C1 segment of cervical spinal cord (tissue), 14 donors: ENCODE measurements at regions not wholly inside any gene's neighbourhood (a gene's known extent, or its start where the extent isn't known, plus 50 kb on each side); places are given as distances from the start of the nearest gene placed in this dataset.
"Not testable (repeated sequence)": the region's sequence is repeated elsewhere in the genome, so short reads cannot be mapped to it uniquely, and the experiment has no call there.

Source experiments
- DNase-seq, 14 donors: peaks; one replicate each; lab custom pipeline; 2025; lab: John Stamatoyannopoulos, UW

DNA sequence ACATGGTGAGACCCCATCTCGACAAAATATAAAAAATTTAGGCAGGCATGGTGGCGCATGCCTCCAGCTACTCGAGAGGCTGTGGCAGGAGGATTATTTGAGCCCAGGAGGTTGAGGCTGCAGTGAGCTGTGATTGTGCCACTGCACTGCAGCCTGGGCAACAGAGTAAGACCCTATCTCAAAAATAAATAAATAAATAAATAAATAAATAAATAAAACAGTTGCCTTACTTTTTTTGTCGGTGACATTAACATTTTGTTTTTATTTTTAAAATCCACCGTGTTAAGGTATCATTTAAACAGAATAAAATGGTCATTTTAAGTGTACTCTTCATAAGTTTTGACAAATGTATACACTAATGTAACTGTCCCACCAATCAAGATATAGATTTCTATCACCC, 57.0 kb downstream of the RASL11A start:
- no peak for DNase-seq

DNA sequence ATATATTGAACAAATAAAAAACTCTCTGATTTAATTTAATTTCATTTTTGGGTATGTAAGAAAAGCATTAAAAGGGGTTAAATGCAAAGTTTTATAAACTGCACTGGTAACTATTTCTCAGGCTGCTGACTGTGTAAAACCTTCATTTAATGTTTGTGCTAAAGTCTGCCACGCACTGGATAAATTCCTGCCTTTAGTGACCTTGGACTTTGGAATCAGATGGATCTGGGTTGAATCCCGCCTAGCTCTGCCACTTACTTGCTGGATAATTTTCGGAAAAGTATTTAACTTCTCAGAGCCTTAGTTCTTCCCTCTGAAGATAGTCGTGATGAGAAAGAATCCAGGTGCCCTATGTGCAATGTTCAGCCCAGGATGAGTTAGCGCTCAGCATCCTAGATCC, 58.6 kb downstream of the RASL11A start:
- no peak for DNase-seq

DNA sequence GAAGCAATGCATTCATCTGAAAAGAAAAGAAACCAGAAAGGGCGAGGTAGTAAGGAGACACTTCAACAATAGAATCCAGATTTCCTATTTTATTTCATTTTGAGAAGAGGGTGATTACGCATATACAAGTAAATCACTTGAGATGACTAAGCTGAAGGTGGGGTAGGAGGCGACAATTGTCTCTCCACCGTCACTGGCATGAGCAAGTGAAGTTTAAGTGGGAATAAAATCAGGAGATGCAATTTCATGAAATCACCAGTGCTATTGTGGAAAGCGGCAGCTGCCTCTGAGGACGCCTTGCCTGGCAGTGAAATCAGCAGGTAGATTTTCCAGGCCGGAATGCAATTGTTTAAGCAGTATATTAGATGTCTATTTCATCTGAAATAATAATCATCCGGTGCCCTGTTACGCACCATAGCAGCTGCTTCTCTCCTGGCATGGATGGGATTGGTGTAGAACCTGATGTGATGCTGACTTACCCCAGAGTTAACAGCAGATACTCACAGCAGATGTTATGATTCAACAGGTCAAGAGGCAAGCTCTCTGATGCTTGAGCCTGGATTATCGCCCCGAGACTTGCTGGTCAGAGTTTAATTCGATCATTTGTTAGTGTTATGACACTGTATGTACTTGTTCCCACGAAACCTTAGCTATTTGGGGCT, 64.3 kb downstream of the RASL11A start:
- no peak for DNase-seq

DNA sequence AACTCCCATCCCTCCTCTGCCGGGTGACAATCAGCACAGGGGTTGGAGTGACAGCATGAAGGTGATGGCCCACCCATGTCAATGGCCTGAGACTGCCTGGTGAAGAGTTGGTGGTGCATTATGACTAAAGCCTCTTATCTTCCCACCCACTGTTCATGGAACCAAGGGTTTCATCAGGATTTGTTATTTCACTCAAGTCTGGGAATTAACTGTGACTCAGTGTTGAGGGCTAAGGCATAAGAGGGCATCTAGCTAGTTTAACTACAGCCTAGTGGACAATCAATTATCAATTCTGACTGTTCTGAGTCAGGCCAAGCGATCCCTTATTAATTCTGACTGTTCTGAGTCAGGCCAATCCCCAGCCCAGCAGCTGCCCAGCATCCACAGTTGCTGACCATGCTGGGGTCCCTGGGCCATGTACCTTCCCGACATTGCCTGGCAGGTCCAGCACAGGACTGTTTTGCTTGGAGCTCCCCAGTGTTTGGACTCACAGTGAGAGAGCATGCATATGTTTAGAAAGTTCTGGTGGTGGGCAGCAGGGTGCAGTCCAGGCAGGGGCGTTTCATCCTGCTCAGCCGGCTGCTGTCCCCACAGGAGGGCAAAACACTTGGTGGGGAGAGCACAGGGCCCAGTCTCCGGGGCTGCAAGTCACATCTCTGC, 65.5 kb downstream of the RASL11A start:
- no peak for DNase-seq

DNA sequence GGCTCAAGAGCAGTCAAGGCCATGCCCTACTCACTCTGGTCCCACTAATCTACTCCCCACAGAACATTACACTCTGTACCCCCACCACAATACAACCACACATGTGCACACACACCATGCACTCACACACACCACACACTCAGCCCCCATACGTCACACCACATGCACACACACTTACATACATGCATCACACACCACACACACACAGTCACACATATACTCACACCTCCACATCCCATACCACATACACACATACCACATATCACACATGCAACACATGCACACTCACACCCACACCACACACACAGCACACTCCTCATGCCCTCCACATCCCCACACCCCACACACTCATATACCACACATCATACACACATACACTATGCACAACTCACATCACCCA, 67.6 kb downstream of the RASL11A start:
- no peak for DNase-seq

GRCh38 chr13:27338816-27339215, 68.2 kb downstream of the RASL11A start:
- no peak for DNase-seq

- DNase-seq, result no peak
Measured at GRCh38 chr13:27339299-27339698, 68.7 kb downstream of the RASL11A start.

GRCh38 chr13:27341616-27342015, 71.0 kb downstream of the RASL11A start:
- no peak for DNase-seq

GRCh38 chr13:27347211-27347772, 76.7 kb downstream of the RASL11A start:
- no peak for DNase-seq

GRCh38 chr13:27348461-27348860, 76.0 kb upstream of the GTF3A start:
- DNase-seq, result no peak

- DNase-seq, result no peak
Measured at GRCh38 chr13:27349458-27349857, 75.0 kb upstream of the GTF3A start.

DNA sequence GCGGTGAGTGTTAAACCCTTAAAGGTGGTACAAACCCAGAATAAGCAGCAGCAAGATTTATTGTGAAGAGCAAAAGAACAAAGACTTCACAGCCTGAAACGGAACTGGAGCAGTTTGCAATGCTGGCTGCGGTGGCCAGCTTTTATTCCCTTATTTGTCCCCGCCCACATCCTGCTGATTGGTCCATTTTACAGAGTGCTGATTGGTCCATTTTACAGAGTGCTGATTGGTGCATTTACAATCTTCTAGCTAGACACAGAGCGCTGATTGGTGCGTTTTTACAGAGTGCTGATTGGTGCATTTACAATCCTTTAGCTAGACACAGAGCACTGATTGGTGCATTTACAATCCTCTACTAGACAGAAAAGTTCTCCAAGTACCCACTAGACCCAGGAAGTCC, 73.6 kb upstream of the GTF3A start:
- DNase-seq, result not testable (repeated sequence)

DNA sequence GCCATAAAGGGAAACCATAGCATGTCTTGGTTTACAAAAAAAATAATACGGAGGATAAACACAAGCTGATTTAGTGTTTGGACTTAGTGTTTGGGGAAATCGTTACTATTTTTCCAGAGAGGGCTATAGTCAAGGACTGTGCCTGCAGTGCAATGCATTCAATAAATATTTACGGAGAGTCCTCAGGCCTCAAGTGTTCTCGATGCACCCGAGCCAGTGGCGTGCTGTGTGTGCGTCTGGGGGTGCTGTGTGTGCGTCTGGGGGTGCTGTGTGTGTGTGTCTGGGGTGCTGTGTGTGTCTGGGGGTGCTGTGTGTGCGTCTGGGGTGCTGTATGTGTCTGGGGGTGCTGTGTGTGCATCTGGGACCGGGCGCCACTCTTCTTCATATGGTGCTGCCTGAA, 71.7 kb upstream of the GTF3A start:
- DNase-seq, result no peak

DNA sequence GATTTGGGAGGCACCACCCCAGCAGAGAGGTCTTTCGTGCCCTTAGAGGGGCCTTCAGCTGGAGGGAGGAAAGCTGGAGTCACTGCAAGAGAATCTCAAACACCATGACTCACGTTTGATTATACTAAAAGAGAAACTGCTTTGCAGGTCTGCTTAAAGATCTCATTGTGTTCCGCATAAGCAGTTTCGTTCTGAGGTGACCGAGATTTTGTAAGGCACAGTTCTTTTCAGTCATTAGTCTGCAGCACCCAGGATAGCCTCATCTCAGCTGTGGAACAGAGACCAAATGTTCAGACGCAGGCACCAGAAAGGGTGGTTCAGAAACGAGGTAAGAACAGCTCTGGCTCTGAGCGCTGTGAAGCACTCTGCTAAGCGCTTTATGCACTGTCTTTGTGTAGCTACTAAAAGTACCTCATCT, 71.2 kb upstream of the GTF3A start:
- peak in 5 of 14 donors; percentile 14 to 55 (median 40) for DNase-seq

DNA sequence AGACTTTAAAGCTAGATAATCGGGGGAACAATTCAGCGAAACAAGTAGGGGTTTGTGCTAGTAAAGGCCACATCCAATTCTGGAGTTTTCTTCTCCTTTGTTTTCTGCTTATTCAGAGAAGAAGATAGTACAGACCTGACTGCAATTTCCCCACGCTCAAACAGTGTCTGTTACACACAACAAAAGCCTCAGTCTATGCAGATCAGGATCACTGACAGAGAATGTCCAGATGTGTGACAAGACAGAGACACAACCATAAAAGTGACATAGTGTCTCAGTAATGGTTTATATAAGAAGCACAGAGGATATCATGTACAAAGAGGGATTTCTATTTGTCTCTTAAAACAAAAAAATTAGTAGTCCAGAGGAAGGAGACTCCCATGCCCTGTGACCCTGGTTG, 70.7 kb upstream of the GTF3A start:
- peak in 1 of 14 donors; percentile 46 for DNase-seq

- no peak for DNase-seq
Measured at GRCh38 chr13:27354379-27354778, 70.0 kb upstream of the GTF3A start.

- DNase-seq, result peak in 1 of 14 donors; percentile 67
Measured at GRCh38 chr13:27355894-27356293, 68.5 kb upstream of the GTF3A start.

DNA sequence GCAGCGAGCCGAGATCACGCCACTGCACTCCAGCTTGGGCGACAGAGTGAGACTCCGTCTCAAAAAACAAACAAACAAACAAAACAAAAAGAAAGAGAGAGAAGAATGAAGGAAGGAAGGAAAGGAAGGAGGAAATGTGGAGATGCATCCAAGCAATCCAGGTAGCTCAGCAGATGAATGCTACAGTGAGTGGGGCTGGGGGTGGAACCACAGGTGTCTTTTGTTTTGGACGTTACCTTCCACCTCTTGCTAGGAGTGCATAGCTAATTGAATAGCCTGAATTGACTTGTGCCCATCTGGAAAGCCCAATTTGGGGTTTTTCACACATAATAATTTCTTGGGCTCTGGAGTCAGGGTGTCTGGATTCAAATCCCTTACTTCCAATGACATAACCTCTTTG, 66.0 kb upstream of the GTF3A start:
- DNase-seq, result no peak

GRCh38 chr13:27359199-27359821, 65.1 kb upstream of the GTF3A start:
- DNase-seq, result peak in 12 of 14 donors; percentile 15 to 72 (median 49)

DNA sequence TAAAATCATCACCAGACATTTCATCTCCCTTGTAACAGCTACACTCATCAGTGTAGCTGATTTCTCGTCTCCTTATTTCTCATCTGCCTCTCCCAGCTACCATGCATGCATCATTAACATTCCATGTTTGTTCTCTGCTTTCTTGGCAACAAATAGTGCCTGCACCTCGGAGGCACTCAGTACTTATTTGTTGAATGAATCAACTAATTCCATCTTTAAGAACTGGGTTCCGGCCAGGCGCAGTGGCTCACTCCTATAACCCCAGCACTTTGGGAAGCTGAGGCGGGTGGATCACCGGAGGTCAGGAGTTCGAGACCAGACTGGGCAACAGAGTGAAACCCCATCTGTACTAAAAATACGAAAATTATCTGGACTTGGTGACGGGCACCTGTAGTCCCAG, 63.9 kb upstream of the GTF3A start:
- no peak for DNase-seq

DNA sequence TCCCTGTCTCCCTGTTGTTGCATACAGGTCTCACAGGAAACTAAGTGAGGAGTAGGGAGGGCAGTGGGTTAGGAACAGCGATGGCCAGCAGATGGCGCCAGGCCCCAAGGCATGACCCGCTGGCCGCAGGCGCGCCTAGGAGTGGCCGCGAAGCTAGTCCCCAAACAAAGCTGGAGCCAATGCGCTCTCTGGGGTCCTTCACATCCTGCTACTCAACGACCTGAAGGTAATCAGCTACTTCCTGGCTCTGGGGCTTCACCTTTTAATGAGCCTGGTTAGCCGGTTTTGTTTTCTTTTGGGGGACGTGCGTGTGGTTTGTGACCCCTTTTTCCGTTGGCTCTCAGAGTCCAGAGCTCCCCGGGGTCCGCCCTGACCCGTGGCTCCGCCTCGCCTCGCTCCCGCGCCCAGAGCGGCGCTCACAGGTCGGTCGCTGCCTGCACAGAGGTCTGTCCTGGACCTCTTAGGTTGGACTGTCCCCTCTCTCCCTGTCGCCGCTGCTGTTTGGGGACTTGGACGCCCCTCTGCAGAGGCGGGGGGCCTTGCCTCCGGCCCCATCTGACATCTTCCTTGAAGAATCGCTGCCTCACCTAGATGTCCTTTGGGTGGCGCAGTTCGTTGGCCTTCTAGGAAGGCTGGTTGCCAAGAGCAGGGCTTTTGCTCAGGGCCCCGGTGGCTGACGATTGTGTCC, 62.2 kb upstream of the GTF3A start:
- DNase-seq, result peak in 13 of 14 donors; percentile 23 to 80 (median 54)

GRCh38 chr13:27363637-27364036, 60.8 kb upstream of the GTF3A start:
- DNase-seq, result not testable (repeated sequence)
